Keratinocyte (primary cell): ENCODE measurements at regions not wholly inside any gene's neighbourhood (a gene's known extent, or its start where the extent isn't known, plus 50 kb on each side); places are given as distances from the start of the nearest gene placed in this dataset.

Source experiments
- EZH2 ChIP-seq: IDR thresholded peaks from one replicate; pipeline ENCODE4 v1.6.1; 2012; ENCODE audit warnings: inconsistent platforms, mild to moderate bottlenecking, low read length, moderate library complexity
- TF ChIP-seq, protein P1 (sequence below), 3 experiments: IDR thresholded peaks in 1 of 3; conservative IDR thresholded peaks in 1 of 3; optimal IDR thresholded peaks in 1 of 3; 2 replicates in 2 of 3; 3 replicates in 1 of 3; pipeline versions ENCODE3 to v1.5.1; 2011; ENCODE audit warnings: low read length in 3 of 3, mild to moderate bottlenecking in 3 of 3, moderate library complexity in 2 of 3, control low read depth in 1 of 3, inconsistent platforms in 1 of 3; ENCODE audit not compliant: insufficient read depth in 2 of 3; ENCODE audit errors: extremely low read depth in 1 of 3

DNA sequence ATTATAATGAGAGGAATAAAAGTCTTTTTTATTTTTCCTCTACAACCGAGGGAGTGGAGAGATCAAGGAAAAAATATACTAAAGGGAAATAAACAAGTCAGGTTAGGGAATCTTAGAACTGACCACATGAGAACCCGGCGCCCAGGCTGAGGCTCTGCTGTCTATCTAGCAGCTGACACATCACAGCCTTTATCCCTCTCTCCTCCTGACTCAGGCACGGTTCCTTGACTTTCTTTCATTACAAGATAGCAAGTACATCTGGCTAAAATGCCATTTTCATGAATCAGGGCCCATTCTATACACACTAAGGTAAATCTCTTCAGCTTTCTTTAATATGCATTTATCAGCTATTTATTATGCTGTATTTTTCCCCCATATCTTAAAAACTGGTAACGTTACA lies 296.0 kb downstream of the TMX3 start:
- TF ChIP-seq, protein P1, sequence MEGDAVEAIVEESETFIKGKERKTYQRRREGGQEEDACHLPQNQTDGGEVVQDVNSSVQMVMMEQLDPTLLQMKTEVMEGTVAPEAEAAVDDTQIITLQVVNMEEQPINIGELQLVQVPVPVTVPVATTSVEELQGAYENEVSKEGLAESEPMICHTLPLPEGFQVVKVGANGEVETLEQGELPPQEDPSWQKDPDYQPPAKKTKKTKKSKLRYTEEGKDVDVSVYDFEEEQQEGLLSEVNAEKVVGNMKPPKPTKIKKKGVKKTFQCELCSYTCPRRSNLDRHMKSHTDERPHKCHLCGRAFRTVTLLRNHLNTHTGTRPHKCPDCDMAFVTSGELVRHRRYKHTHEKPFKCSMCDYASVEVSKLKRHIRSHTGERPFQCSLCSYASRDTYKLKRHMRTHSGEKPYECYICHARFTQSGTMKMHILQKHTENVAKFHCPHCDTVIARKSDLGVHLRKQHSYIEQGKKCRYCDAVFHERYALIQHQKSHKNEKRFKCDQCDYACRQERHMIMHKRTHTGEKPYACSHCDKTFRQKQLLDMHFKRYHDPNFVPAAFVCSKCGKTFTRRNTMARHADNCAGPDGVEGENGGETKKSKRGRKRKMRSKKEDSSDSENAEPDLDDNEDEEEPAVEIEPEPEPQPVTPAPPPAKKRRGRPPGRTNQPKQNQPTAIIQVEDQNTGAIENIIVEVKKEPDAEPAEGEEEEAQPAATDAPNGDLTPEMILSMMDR (optimal IDR thresholded peaks at IDR 0.05 in 1 of 3, IDR thresholded peaks at IDR 0.05 in 1 of 3, conservative IDR thresholded peaks at IDR 0.05 in 1 of 3; ENCODE audit: extremely low read depth in 1 of 3, insufficient read depth in 2 of 3, low read length in 3 of 3): no peak
- no peak for TF ChIP-seq EZH2
